Activated B cell treated with CpG ODN at 0.5 μM for 24 hours (primary cell): ENCODE measurements at regions not wholly inside any gene's neighbourhood (a gene's known extent, or its start where the extent isn't known, plus 50 kb on each side); places are given as distances from the start of the nearest gene placed in this dataset.

ENCODE experiments used
- ATAC-seq: fragments of 200-7000 bp; cut with Tn5 transposase; one replicate; pipeline ENCODE4 v1.10.0; 2021; ENCODE audit warnings: low read depth, mild to moderate bottlenecking, moderate library complexity
- CTCF ChIA-PET: fragments of 350-600 bp; sonication (Branson Sonifier 250); formaldehyde crosslinking; loops from one replicate; lab custom pipeline; 2021; ENCODE audit warnings: antibody characterized with exemption; lab: Charles Lee
- POLR2A ChIA-PET: fragments of 350-600 bp; sonication (Branson Sonifier 250); formaldehyde crosslinking; loops from one replicate; lab custom pipeline; 2021; ENCODE audit warnings: antibody characterized with exemption; lab: Charles Lee
- DNase-seq: peaks from one replicate; pipeline ENCODE4 v3.0.0; 2022
- H3K27ac Mint-ChIP-seq: one replicate; pipeline ENCODE4 v1.8.0; 2020; ENCODE audit warnings: mixed read lengths
- H3K27me3 Mint-ChIP-seq: one replicate; pipeline ENCODE4 v1.8.0; 2021; ENCODE audit warnings: mixed read lengths
- H3K36me3 Mint-ChIP-seq: one replicate; pipeline ENCODE4 v1.8.0; 2021; ENCODE audit warnings: low read depth, mixed read lengths
- H3K4me1 Mint-ChIP-seq: one replicate; pipeline ENCODE4 v1.8.0; 2021; ENCODE audit warnings: mixed read lengths
- H3K4me3 Mint-ChIP-seq: one replicate; pipeline ENCODE4 v1.8.0; 2020; ENCODE audit warnings: mild to moderate bottlenecking, mixed read lengths
- H3K9me3 Mint-ChIP-seq: one replicate; pipeline ENCODE4 v1.8.0; 2020; ENCODE audit warnings: mixed read lengths
- intact Hi-C: fragments of 100-400 bp; cut with micrococcal nuclease; formaldehyde crosslinking; loops from one replicate; pipeline ENCODE4 v1.15.1; 2024
- TF ChIP-seq, protein P1 (sequence below): fragments of 200-600 bp; IDR thresholded peaks from one replicate; pipeline ENCODE4 v1.8.0; 2022; ENCODE audit warnings: antibody characterized with exemption, mild to moderate bottlenecking

DNA sequence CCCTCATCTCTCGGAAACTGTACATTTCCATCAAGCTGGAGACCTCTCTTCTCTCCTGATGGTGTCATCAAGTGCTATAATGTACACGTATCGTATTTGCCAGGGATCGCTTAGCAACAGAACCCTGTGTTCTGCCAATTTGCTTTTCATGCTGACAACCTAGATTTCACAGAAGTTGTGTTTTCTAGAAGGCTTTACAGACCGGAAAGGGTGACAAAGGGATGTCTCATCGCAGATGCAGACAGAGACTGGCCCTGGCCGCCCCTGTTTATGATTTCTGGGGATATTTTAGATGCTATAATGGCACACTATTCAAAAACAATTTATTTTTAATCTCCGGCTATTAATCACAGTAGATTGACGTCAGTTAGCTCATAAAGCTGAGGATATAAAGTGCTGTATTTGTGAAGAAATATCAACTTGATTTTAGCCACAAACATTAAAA, 291.4 kb downstream of the IRS2 start:
- DNase-seq (no peak), ATAC-seq (no peak)
- Mint-ChIP-seq H3K4me1 (no peaks in the 10 kb centered on the region), H3K9me3 (no peaks in the 10 kb centered on the region), H3K36me3 (no peaks in the 10 kb centered on the region), H3K27me3 (no peaks in the 10 kb centered on the region), H3K4me3 (no peak overlapping the region), H3K27ac (no peak overlapping the region)
- TF ChIP-seq, protein P1, sequence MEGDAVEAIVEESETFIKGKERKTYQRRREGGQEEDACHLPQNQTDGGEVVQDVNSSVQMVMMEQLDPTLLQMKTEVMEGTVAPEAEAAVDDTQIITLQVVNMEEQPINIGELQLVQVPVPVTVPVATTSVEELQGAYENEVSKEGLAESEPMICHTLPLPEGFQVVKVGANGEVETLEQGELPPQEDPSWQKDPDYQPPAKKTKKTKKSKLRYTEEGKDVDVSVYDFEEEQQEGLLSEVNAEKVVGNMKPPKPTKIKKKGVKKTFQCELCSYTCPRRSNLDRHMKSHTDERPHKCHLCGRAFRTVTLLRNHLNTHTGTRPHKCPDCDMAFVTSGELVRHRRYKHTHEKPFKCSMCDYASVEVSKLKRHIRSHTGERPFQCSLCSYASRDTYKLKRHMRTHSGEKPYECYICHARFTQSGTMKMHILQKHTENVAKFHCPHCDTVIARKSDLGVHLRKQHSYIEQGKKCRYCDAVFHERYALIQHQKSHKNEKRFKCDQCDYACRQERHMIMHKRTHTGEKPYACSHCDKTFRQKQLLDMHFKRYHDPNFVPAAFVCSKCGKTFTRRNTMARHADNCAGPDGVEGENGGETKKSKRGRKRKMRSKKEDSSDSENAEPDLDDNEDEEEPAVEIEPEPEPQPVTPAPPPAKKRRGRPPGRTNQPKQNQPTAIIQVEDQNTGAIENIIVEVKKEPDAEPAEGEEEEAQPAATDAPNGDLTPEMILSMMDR: no peak
- CTCF ChIA-PET: no interaction called here
- intact Hi-C loops: no loop called here
- POLR2A ChIA-PET: no interaction called here

DNA sequence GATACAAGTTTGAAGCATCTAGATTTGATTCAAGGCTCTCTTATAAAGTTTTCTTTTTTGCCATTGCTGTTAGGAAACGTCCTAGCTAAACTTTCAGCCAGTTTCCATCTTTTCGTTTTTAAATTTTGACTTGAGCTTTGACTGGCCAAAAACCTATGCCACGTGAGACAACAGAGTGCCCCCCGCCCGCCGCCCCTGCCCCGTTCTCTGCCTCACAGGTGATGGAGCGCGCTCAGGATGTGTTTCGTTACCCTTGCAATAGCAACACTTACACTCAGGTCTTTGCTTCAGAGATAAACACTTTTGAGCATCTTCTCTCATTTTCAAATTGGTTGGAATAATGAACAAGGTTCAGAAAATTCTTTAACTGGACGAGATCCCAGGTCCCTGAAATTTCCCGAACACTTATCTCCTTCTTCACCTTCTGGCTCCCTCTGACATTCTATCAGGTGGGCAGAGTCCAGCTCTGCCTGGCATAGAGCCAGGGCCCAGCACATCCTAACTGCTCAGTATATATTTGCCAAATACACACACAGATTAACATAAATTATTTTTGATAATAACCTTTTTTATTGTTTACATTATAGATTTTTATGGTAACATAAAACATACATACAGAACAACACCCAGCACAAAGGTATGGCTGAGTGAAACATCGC, 301.1 kb downstream of the IRS2 start:
- Mint-ChIP-seq H3K27me3 (no peaks in the 10 kb centered on the region), H3K9me3 (no peaks in the 10 kb centered on the region), H3K27ac (no peak overlapping the region), H3K4me3 (no peak overlapping the region), H3K4me1 (no peaks in the 10 kb centered on the region), H3K36me3 (no peaks in the 10 kb centered on the region)
- intact Hi-C loops: no loop called here
- CTCF ChIA-PET: no interaction called here
- ATAC-seq: no peak
- no peak for DNase-seq
- POLR2A ChIA-PET: no interaction called here
- TF ChIP-seq, protein P1: no peak

DNA sequence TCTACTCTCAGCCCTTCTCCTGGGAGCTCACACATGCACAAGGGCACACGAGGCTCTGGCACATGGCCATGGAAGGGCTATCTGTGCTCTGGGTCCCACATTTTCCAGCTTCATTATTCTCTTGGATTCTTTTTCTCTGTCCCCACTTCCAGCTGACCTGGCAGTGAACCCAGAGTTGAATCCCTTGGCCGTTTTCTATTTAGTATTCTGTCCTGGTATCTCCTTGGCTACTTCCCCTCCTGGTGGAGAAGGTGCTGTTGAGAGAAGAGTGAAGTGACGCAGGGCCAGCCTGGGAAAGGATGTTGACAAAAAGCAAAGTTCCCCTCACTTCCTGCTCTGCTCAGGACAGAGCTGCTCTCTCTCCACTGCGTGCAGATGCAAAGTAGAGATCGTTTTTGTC, 303.1 kb downstream of the IRS2 start:
- TF ChIP-seq, protein P1: no peak
- CTCF ChIA-PET: interaction anchor here (0.6 kb wide), 1 partner anchor 53 kb away, joined by 3 read pairs; no protein-coding TSS in a partner anchor
- no peak overlapping the region for H3K4me3 Mint-ChIP-seq
- intact Hi-C loops: no loop called here
- ATAC-seq (no peak), DNase-seq (no peak)
- no peaks in the 10 kb centered on the region for H3K4me1 Mint-ChIP-seq
- no peaks in the 10 kb centered on the region for H3K27me3 Mint-ChIP-seq
- no peaks in the 10 kb centered on the region for H3K36me3 Mint-ChIP-seq
- POLR2A ChIA-PET: no interaction called here
- H3K9me3 Mint-ChIP-seq: no peaks in the 10 kb centered on the region
- no peak overlapping the region for H3K27ac Mint-ChIP-seq

GRCh38 chr13:109481040-109481439, 305.3 kb downstream of the IRS2 start:
- TF ChIP-seq, protein P1: no peak
- H3K27ac Mint-ChIP-seq: no peak overlapping the region
- ATAC-seq (no peak), DNase-seq (no peak)
- no peaks in the 10 kb centered on the region for H3K4me1 Mint-ChIP-seq
- H3K4me3 Mint-ChIP-seq: no peak overlapping the region
- intact Hi-C loops: no loop called here
- ChIA-PET CTCF (no interaction called here), POLR2A (no interaction called here)
- no peaks in the 10 kb centered on the region for H3K27me3 Mint-ChIP-seq
- no peaks in the 10 kb centered on the region for H3K9me3 Mint-ChIP-seq
- no peaks in the 10 kb centered on the region for H3K36me3 Mint-ChIP-seq

DNA sequence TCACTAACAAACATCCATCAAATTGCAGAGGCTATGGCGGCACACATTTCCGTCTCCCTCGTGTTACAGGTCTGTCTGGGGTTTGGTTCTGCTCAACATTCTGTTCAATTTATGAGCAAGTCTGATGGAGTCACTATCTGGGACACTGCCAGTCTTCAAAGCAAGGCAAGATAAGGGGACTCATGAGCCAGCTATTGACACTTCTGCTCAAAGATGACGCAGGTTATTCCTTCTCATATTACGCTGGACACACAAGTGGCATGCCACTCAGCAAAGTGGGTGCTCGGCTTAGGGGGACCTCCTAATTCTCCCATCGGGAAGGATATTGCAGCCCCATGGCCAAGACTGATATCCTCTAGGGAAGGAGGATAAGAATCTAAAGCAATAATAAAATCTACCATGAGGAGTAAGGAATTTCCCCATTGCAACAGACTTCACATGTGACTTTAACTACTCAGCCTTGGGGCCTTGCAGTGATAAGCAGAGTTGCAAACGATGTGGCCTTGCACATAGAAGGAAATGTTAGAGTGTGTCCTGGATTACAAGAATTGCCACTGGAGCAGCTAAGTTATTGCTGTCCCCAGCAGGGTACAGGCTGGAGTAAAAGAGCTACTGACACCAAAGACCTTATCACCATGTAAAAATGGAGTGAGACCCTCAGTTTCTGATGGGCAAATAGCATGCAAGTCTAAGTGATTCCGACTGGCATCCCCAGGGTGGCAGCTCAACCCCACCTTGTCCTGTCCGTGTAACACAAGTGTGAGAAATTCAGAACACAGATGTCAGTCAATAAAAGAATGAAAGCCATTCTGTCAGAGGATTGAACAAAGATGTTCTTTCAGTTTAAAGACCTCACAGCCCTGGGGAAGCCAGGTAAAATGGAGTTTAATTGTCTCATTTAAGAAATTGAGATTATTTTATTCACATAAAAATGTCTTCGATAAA, 306.1 kb downstream of the IRS2 start:
- CTCF ChIA-PET: no interaction called here
- H3K9me3 Mint-ChIP-seq: no peaks in the 10 kb centered on the region
- no peaks in the 10 kb centered on the region for H3K27me3 Mint-ChIP-seq
- no peak overlapping the region for H3K27ac Mint-ChIP-seq
- POLR2A ChIA-PET: no interaction called here
- TF ChIP-seq, protein P1: no peak
- H3K4me1 Mint-ChIP-seq: no peaks in the 10 kb centered on the region
- DNase-seq: no peak
- ATAC-seq: no peak
- intact Hi-C loops: no loop called here
- no peaks in the 10 kb centered on the region for H3K36me3 Mint-ChIP-seq
- H3K4me3 Mint-ChIP-seq: no peak overlapping the region
